GM12892 (cell line): ENCODE measurements at regions not wholly inside any gene's neighbourhood (a gene's known extent, or its start where the extent isn't known, plus 50 kb on each side); places are given as distances from the start of the nearest gene placed in this dataset.
"Not testable (repeated sequence)": the region's sequence is repeated elsewhere in the genome, so short reads cannot be mapped to it uniquely, and the experiment has no call there.

Experiments
- POLR2A ChIP-seq: IDR thresholded peaks from 2 replicates; pipeline ENCODE4 v1.6.1; 2011; ENCODE audit warnings: low read depth, low read length, control low read depth
- TAF1 ChIP-seq: IDR thresholded peaks from 2 replicates; pipeline ENCODE4 v1.6.1; 2011; ENCODE audit warnings: low read depth, mild to moderate bottlenecking, control low read depth, low read length, borderline replicate concordance

- not testable (repeated sequence) for TF ChIP-seq POLR2A, TAF1
Measured at GRCh38 chr2:89196719-89197118, 505.2 kb downstream of the RPIA start.
